Loucy (cell line): ENCODE measurements at regions not wholly inside any gene's neighbourhood (a gene's known extent, or its start where the extent isn't known, plus 50 kb on each side); places are given as distances from the start of the nearest gene placed in this dataset.

ENCODE experiments used
- H2AFZ ChIP-seq: fragments of 200-600 bp; sonication (generic); 2 replicates; pipeline ENCODE4 v1.6.0; 2016; ENCODE audit warnings: antibody characterized with exemption, mild to moderate bottlenecking, low read length, moderate library complexity
- H3F3A ChIP-seq: fragments of 200-600 bp; 2 replicates; pipeline ENCODE4 v1.6.0; 2016; ENCODE audit warnings: antibody characterized with exemption, low read depth, mild to moderate bottlenecking
- H3K27me3 ChIP-seq: fragments of 200-600 bp; sonication (generic); 2 replicates; pipeline ENCODE4 v1.6.1; 2014; ENCODE audit warnings: low read length, mild to moderate bottlenecking; ENCODE audit not compliant: insufficient read depth, poor library complexity, severe bottlenecking
- H3K36me3 ChIP-seq: fragments of 200-600 bp; sonication (generic); 2 replicates; pipeline ENCODE4 v1.6.1; 2016; ENCODE audit warnings: low read length; ENCODE audit not compliant: insufficient read depth
- H3K4me1 ChIP-seq: fragments of 200-600 bp; sonication (generic); 2 replicates; pipeline ENCODE4 v1.5.1; 2014; ENCODE audit warnings: low read length, mild to moderate bottlenecking; ENCODE audit not compliant: insufficient read depth, poor library complexity, severe bottlenecking
- H3K4me2 ChIP-seq: fragments of 200-600 bp; sonication (generic); 2 replicates; pipeline ENCODE4 v1.6.0; 2014; ENCODE audit warnings: antibody characterized with exemption, low read length, low read depth, mild to moderate bottlenecking; ENCODE audit not compliant: poor library complexity, severe bottlenecking
- H3K4me3 ChIP-seq: fragments of 200-600 bp; sonication (generic); 2 replicates; pipeline ENCODE4 v1.5.1; 2014; ENCODE audit warnings: low read length, mild to moderate bottlenecking, mixed read lengths; ENCODE audit not compliant: poor library complexity, severe bottlenecking
- H3K79me2 ChIP-seq: fragments of 200-600 bp; sonication (generic); 2 replicates; pipeline ENCODE4 v1.6.1; 2014; ENCODE audit warnings: low read length; ENCODE audit not compliant: insufficient read depth
- H3K9ac ChIP-seq: fragments of 200-600 bp; sonication (generic); 2 replicates; pipeline ENCODE4 v1.6.0; 2014; ENCODE audit warnings: mild to moderate bottlenecking, low read depth, low read length, moderate library complexity; ENCODE audit not compliant: poor library complexity, severe bottlenecking
- H3K9me2 ChIP-seq: fragments of 200-600 bp; sonication (generic); replicated peaks from 2 replicates; pipeline ENCODE4 v1.6.1; 2016; ENCODE audit warnings: low read depth, low read length, mixed read lengths
- H3K9me3 ChIP-seq: fragments of 200-600 bp; sonication (generic); 2 replicates; pipeline ENCODE4 v1.6.1; 2014; ENCODE audit warnings: mild to moderate bottlenecking, antibody characterized with exemption, low read length, low read depth; ENCODE audit not compliant: insufficient read depth
- H4K20me1 ChIP-seq: fragments of 200-600 bp; sonication (generic); 2 replicates; pipeline ENCODE4 v1.6.0; 2014; ENCODE audit warnings: antibody characterized with exemption, low read length, mild to moderate bottlenecking; ENCODE audit not compliant: insufficient read depth, poor library complexity, severe bottlenecking
- CTCF ChIP-seq: fragments of 200-600 bp; sonication (generic); conservative IDR thresholded peaks from 2 replicates; pipeline ENCODE4 v1.5.1; 2014; ENCODE audit warnings: mild to moderate bottlenecking, antibody characterized with exemption, low read length
- EZH2phosphoT487 ChIP-seq: fragments of 200-600 bp; IDR thresholded peaks from 2 replicates; pipeline ENCODE4 v1.6.1; 2018; ENCODE audit warnings: antibody characterized with exemption, mild to moderate bottlenecking, moderate library complexity, borderline replicate concordance

GRCh38 chr16:86103320-86103719 lies 204.4 kb downstream of the IRF8 start:
- TF ChIP-seq CTCF (no peak), EZH2phosphoT487 (no peak)
- H3K4me1 ChIP-seq: no peaks in the 10 kb centered on the region
- H3K9me2 ChIP-seq: no peaks in the 10 kb centered on the region
- H3F3A ChIP-seq: no peaks in the 10 kb centered on the region; the same call in 1 of the 2 replicates
- H2AFZ ChIP-seq: no peak overlapping the region
- no peaks in the 10 kb centered on the region for H4K20me1 ChIP-seq
- no peak overlapping the region for H3K4me3 ChIP-seq
- no peaks in the 10 kb centered on the region; the same call in 1 of the 2 replicates for H3K9me3 ChIP-seq
- no peaks in the 10 kb centered on the region for H3K79me2 ChIP-seq
- H3K4me2 ChIP-seq: no peak overlapping the region
- no peak overlapping the region for H3K9ac ChIP-seq
- no peaks in the 10 kb centered on the region for H3K36me3 ChIP-seq
- H3K27me3 ChIP-seq: no peaks in the 10 kb centered on the region

GRCh38 chr16:86104537-86105048 lies 205.6 kb downstream of the IRF8 start:
- Histone ChIP-seq H3K4me1 (no peaks in the 10 kb centered on the region), H3K4me3 (no peak overlapping the region)
- TF ChIP-seq EZH2phosphoT487: no peak
- no peak for TF ChIP-seq CTCF

GRCh38 chr16:86107215-86107825 lies 208.4 kb downstream of the IRF8 start:
- no peaks in the 10 kb centered on the region; the same call in 1 of the 2 replicates for H3K9me3 ChIP-seq
- H3K4me3 ChIP-seq: no peak overlapping the region
- no peaks in the 10 kb centered on the region; the same call in 1 of the 2 replicates for H3F3A ChIP-seq
- H3K9ac ChIP-seq: no peak overlapping the region
- H3K27me3 ChIP-seq: no peaks in the 10 kb centered on the region
- no peaks in the 10 kb centered on the region for H4K20me1 ChIP-seq
- H2AFZ ChIP-seq: no peak overlapping the region
- no peaks in the 10 kb centered on the region for H3K79me2 ChIP-seq
- no peak for TF ChIP-seq CTCF
- TF ChIP-seq EZH2phosphoT487: no peak
- H3K36me3 ChIP-seq: no peaks in the 10 kb centered on the region
- H3K4me1 ChIP-seq: no peaks in the 10 kb centered on the region
- H3K9me2 ChIP-seq: no peaks in the 10 kb centered on the region
- no peak overlapping the region for H3K4me2 ChIP-seq

More at GRCh38 chr16:86104537-86105048, 205.6 kb downstream of the IRF8 start:
- H3K4me2 ChIP-seq: no peak overlapping the region
- H3F3A ChIP-seq: no peaks in the 10 kb centered on the region; the same call in 1 of the 2 replicates
- no peaks in the 10 kb centered on the region for H3K27me3 ChIP-seq
- no peak overlapping the region for H3K9ac ChIP-seq
- no peaks in the 10 kb centered on the region for H4K20me1 ChIP-seq
- no peaks in the 10 kb centered on the region for H3K36me3 ChIP-seq
- no peaks in the 10 kb centered on the region for H3K79me2 ChIP-seq
- no peaks in the 10 kb centered on the region for H3K9me2 ChIP-seq
- no peaks in the 10 kb centered on the region; the same call in 1 of the 2 replicates for H3K9me3 ChIP-seq
- H2AFZ ChIP-seq: no peak overlapping the region
